LNCAP (cell line): ENCODE measurements at regions not wholly inside any gene's neighbourhood (a gene's known extent, or its start where the extent isn't known, plus 50 kb on each side); places are given as distances from the start of the nearest gene placed in this dataset.

Experiments
- CTCF ChIP-seq: fragments of 450-650 bp; IDR thresholded peaks from 2 replicates; pipeline ENCODE4 v1.5.1; 2017; ENCODE audit warnings: mild to moderate bottlenecking

DNA sequence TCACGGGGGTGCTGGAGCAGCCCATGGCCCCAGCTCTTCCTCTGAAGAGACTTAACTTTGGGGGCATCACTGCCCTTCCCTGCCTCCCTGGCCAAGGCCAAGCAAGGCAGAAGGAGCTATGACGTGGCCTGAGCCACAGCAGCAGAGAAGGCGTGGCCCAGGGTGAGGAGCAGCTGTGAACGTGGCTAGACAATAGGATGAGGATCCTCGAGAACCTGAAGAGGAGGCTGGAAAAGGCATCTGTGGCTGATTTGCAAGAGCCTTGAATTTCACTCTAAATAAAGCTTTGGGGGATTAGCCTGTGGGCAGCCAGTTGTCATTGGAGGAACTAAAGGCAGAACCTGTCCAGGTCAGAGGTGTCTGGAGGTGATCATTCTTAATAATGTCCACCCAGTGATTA lies 652.9 kb upstream of the ID2 start:
- no peak for TF ChIP-seq CTCF

DNA sequence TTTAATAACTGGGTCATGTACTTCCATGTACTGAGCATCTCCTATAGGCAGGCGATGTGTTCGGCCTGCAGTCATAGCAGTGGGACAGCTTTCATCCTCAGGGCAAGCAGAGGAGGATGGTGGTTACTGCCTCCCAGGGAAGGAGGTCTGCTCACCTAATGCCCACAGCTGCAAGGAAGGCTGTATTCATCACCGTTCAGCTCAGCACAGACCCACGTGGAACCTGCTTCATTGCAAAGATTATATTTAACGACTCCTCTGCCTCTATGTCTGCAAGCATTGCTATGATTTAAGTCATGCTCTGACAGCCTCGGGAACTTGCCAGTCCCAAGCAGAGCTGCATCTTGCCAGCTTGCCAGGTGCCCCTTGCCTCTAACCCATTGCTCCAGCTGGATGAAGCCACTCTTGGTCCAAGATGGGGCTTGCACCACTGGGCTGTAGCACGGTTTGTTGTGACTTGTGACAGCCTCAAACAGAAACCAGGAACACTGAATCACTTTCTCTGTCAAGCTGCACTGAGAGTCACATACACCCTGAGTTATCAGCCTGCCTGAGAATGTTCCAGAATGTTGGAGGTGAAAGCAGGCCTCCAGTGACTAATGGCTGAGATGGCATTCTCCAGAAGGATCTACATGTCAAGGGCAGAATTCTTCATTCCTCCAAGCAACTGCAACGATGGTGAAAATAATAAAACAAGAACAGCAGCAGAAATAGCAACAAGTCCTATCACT lies 651.1 kb upstream of the ID2 start:
- TF ChIP-seq CTCF, result no peak

DNA sequence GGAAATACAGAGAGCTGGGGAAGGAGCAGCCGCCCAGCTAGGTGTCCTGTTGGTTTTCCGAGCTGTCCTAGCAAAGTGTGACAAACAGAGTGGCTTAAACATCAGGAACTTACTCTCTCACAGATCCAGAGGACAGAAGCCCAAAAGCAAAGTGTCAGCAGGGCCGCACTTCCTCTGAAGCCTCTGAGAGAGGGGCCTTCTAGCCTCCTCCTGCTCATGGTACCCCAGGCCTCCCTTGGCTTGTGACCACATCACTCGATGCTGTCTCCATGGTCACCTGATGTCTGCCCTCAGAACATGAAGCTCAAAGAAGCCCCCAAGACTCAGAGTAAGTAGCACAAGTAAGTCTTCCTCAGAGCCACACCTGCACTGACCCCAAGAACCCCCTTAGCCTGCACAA lies 650.5 kb upstream of the ID2 start:
- TF ChIP-seq CTCF, result no peak

DNA sequence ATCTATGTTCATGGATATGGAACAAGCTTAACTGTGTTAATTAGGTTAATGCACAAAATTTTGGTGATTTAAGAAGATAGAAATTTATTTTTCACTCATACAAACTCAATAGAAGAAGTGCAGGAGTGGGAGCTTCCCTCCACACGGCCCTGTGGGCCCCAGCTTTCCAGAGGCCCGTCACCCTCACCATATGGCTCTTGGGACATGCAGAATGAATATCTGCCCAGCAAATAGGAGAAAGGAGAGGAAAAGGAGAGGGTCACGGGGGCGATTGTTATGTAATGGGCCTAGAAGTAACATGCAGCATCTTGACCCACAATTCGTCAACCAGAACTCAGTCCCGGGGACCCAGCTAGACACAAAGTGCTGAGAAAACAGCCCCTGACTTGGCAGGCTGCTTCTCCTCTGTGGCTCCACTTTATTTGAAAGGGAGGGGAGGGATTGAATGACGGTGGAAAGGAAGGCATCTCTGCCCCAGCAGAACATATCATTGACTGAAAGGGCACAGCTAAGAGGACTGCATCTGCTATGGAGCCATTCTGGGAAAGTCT lies 648.2 kb upstream of the ID2 start:
- no peak for TF ChIP-seq CTCF

GRCh38 chr2:8036366-8036765 lies 645.5 kb upstream of the ID2 start:
- TF ChIP-seq CTCF, result no peak

- TF ChIP-seq CTCF, result no peak
Observed at GRCh38 chr2:8039732-8040131, 642.1 kb upstream of the ID2 start.

DNA sequence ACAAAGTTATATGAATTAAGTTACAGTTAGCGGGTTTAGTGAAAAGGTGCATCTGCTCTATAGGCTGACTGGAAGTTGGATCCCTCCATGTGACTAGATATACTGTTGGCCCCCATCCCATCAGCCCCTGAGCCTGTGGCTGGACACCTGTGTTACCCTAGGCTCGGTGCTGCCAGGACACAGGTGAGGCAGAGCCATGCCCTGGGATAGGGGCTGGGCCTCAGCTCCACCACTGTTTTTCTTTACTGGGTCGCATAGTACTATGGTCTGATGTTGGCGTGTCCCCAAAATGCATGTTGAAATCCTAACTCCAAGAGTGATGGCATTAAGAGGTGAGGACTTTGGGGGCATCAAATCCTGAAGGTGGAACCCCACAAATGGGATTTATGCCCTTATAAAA lies 638.6 kb upstream of the ID2 start:
- no peak for TF ChIP-seq CTCF
